H9 (cell line): ENCODE measurements at regions not wholly inside any gene's neighbourhood (a gene's known extent, or its start where the extent isn't known, plus 50 kb on each side); places are given as distances from the start of the nearest gene placed in this dataset.

ENCODE experiments used
- DNase-seq: peaks from one replicate; pipeline ENCODE4 v3.0.0-alpha.2; 2017
- H2AFZ ChIP-seq: one replicate; pipeline ENCODE4 v1.6.1; 2013; ENCODE audit warnings: mild to moderate bottlenecking, low read length, control low read depth, moderate library complexity
- H2AK5ac ChIP-seq: 2 replicates; pipeline ENCODE4 v1.6.1; 2013; ENCODE audit warnings: low read length, control low read depth, mixed read lengths; ENCODE audit not compliant: insufficient read length
- H2BK120ac ChIP-seq: one replicate; pipeline ENCODE4 v1.6.1; 2013; ENCODE audit warnings: low read depth, mild to moderate bottlenecking, low read length, control low read depth, inconsistent platforms; ENCODE audit not compliant: poor library complexity, severe bottlenecking
- H2BK12ac ChIP-seq: 2 replicates; pipeline ENCODE4 v1.6.1; 2013; ENCODE audit warnings: low read length, control low read depth, mixed read lengths, low read depth; ENCODE audit not compliant: insufficient read length
- H2BK15ac ChIP-seq: 2 replicates; pipeline ENCODE4 v1.6.1; 2013; ENCODE audit warnings: low read depth, low read length, control low read depth
- H2BK20ac ChIP-seq: one replicate; pipeline ENCODE4 v1.6.1; 2013; ENCODE audit warnings: low read depth, mild to moderate bottlenecking, low read length, control low read depth, inconsistent platforms; ENCODE audit not compliant: poor library complexity, severe bottlenecking
- H2BK5ac ChIP-seq: 2 replicates; pipeline ENCODE4 v1.6.1; 2013; ENCODE audit warnings: low read length, control low read depth, mixed read lengths; ENCODE audit not compliant: insufficient read length
- H3K14ac ChIP-seq: 2 replicates; pipeline ENCODE4 v1.6.1; 2013; ENCODE audit warnings: low read length, control low read depth; ENCODE audit not compliant: insufficient read depth
- H3K18ac ChIP-seq: 2 replicates; pipeline ENCODE4 v1.6.1; 2013; ENCODE audit warnings: low read depth, mild to moderate bottlenecking, mixed read lengths, low read length, control low read depth; ENCODE audit not compliant: insufficient read length
- H3K23ac ChIP-seq: 2 replicates; pipeline ENCODE4 v1.6.1; 2013; ENCODE audit warnings: low read length, control low read depth, mixed read lengths, low read depth; ENCODE audit not compliant: insufficient read length
- H3K23me2 ChIP-seq: 2 replicates; pipeline ENCODE4 v1.6.1; 2013; ENCODE audit warnings: low read depth, mild to moderate bottlenecking, mixed read lengths, low read length, control low read depth; ENCODE audit not compliant: insufficient read length, poor library complexity, severe bottlenecking
- H3K27ac ChIP-seq: 2 replicates; pipeline ENCODE4 v1.5.1; 2013; ENCODE audit warnings: low read length, control low read depth, mixed read lengths, low read depth; ENCODE audit not compliant: insufficient read length
- H3K27me3 ChIP-seq: 2 replicates; pipeline ENCODE4 v1.6.1; 2013; ENCODE audit warnings: low read length, control low read depth, inconsistent platforms; ENCODE audit not compliant: insufficient read depth
- H3K4ac ChIP-seq: 2 replicates; pipeline ENCODE4 v1.6.1; 2013; ENCODE audit warnings: low read depth, mild to moderate bottlenecking, control low read depth, inconsistent platforms, low read length, moderate library complexity
- H3K4me1 ChIP-seq: 2 replicates; pipeline ENCODE4 v1.6.1; 2013; ENCODE audit warnings: low read length, control low read depth, inconsistent platforms; ENCODE audit not compliant: insufficient read depth
- H3K4me2 ChIP-seq: 2 replicates; pipeline ENCODE4 v1.6.1; 2013; ENCODE audit warnings: low read length, control low read depth, mixed read lengths; ENCODE audit not compliant: insufficient read length, insufficient read depth
- H3K56ac ChIP-seq: 2 replicates; pipeline ENCODE4 v1.6.1; 2013; ENCODE audit warnings: low read depth, mild to moderate bottlenecking, mixed read lengths, low read length, control low read depth; ENCODE audit not compliant: insufficient read length
- H3K79me1 ChIP-seq: 2 replicates; pipeline ENCODE4 v1.6.1; 2013; ENCODE audit warnings: low read depth, mild to moderate bottlenecking, moderate library complexity, low read length, control low read depth, inconsistent platforms; ENCODE audit not compliant: insufficient read depth, poor library complexity, severe bottlenecking
- H3K79me2 ChIP-seq: 2 replicates; pipeline ENCODE4 v1.6.1; 2013; ENCODE audit warnings: low read length, control low read depth, inconsistent platforms; ENCODE audit not compliant: insufficient read depth
- H3K9ac ChIP-seq: 2 replicates; pipeline ENCODE4 v1.6.1; 2013; ENCODE audit warnings: low read length, control low read depth, mixed read lengths; ENCODE audit not compliant: insufficient read length; ENCODE audit errors: extremely low read depth
- H3K9me3 ChIP-seq: one replicate; pipeline ENCODE4 v1.6.1; 2013; ENCODE audit warnings: low read depth, low read length, inconsistent platforms; ENCODE audit not compliant: control insufficient read depth
- H3T11ph ChIP-seq: one replicate; pipeline ENCODE4 v1.6.1; 2013; ENCODE audit warnings: mild to moderate bottlenecking, low read length, control low read depth, inconsistent platforms
- H4K20me1 ChIP-seq: one replicate; pipeline ENCODE4 v1.6.1; 2013; ENCODE audit not compliant: control insufficient read depth, insufficient read length, insufficient read depth
- H4K5ac ChIP-seq: 2 replicates; pipeline ENCODE4 v1.6.1; 2013; ENCODE audit warnings: low read depth, mild to moderate bottlenecking, mixed read lengths, low read length, control low read depth; ENCODE audit not compliant: insufficient read length
- H4K8ac ChIP-seq: replicated peaks from 2 replicates; pipeline ENCODE4 v1.6.1; 2013; ENCODE audit warnings: low read length, control low read depth, mixed read lengths, low read depth; ENCODE audit not compliant: insufficient read length
- H4K91ac ChIP-seq: 2 replicates; pipeline ENCODE4 v1.6.1; 2013; ENCODE audit warnings: low read depth, mild to moderate bottlenecking, moderate library complexity, mixed read lengths, low read length, control low read depth; ENCODE audit not compliant: insufficient read length
- H3K27ac Mint-ChIP-seq, 3 experiments: 2 replicates in 2 of 3; 3 replicates in 1 of 3; pipeline ENCODE4 v1.8.0; 2020 to 2021; ENCODE audit warnings: mixed read lengths in 3 of 3, mild to moderate bottlenecking in 1 of 3, moderate library complexity in 1 of 3
- H3K27me3 Mint-ChIP-seq: 2 replicates; pipeline ENCODE4 v1.8.0; 2021; ENCODE audit warnings: low read depth, mild to moderate bottlenecking, moderate library complexity, mixed read lengths
- H3K36me3 Mint-ChIP-seq, 3 experiments: 2 replicates in 2 of 3; 3 replicates in 1 of 3; pipeline ENCODE4 v1.8.0; 2020 to 2021; ENCODE audit warnings: low read depth in 3 of 3, mixed read lengths in 3 of 3; ENCODE audit not compliant: insufficient read depth in 1 of 3
- H3K4me1 Mint-ChIP-seq, 2 experiments: 2 replicates each; pipeline ENCODE4 v1.8.0; 2020; ENCODE audit warnings: mixed read lengths in 2 of 2
- H3K4me3 Mint-ChIP-seq, 2 experiments: 2 replicates in 1 of 2; 3 replicates in 1 of 2; pipeline ENCODE4 v1.8.0; 2020 to 2021; ENCODE audit warnings: mild to moderate bottlenecking in 2 of 2, mixed read lengths in 2 of 2, moderate library complexity in 1 of 2
- H3K9me3 Mint-ChIP-seq, 2 experiments: 2 replicates in 1 of 2; 3 replicates in 1 of 2; pipeline ENCODE4 v1.8.0; 2020; ENCODE audit warnings: mild to moderate bottlenecking in 2 of 2, mixed read lengths in 2 of 2, moderate library complexity in 1 of 2
- CTCF ChIP-seq: fragments of 200-600 bp; sonication (generic); conservative IDR thresholded peaks from 3 replicates; pipeline ENCODE4 v1.8.0; 2021; ENCODE audit warnings: antibody characterized with exemption, mild to moderate bottlenecking
- WGBS: extraction: QIAGEN DNeasy Blood & Tissue Kit; methylation state at CpG from one replicate; pipeline ENCODE4 v1.1.7; 2013; ENCODE audit warnings: missing lambda C conversion rate, low lambda C conversion rate, mixed read lengths; ENCODE audit not compliant: insufficient read length; ENCODE audit errors: extremely low coverage; 5-methylcytosine and 5-hydroxymethylcytosine counted together

GRCh38 chr10:129101232-129101980 is 365.6 kb upstream of the MGMT start:
- no peak overlapping the region for H2BK15ac ChIP-seq
- TF ChIP-seq CTCF, result no peak
- no peaks in the 10 kb centered on the region for H3K79me2 ChIP-seq
- H3K36me3 Mint-ChIP-seq, result peaks cover 0 to 2% (median 0%) of the 10 kb centered on the region in 3 experiments; a peak in 2 of 7 replicates
- no peaks in the 10 kb centered on the region for H3K4me1 ChIP-seq
- peaks cover 2 to 3% of the 10 kb centered on the region in 2 experiments; a peak in 2 of 4 replicates for H3K4me1 Mint-ChIP-seq
- H3K4ac ChIP-seq, result no peak overlapping the region
- H3K56ac ChIP-seq, result no peak overlapping the region
- WGBS, result no CpG with 5 or more reads among the region's 10 CpGs
- no peak overlapping the region for H3K14ac ChIP-seq
- H3K27me3 Mint-ChIP-seq, result peaks cover 2% of the 10 kb centered on the region; the same call in 1 of the 2 replicates
- H3K27ac ChIP-seq, result no peak overlapping the region
- no peak overlapping the region for H2BK20ac ChIP-seq
- no peaks in the 10 kb centered on the region for H3K79me1 ChIP-seq
- H4K20me1 ChIP-seq, result no peaks in the 10 kb centered on the region
- no peak overlapping the region for H2AFZ ChIP-seq
- no peak overlapping the region for H3T11ph ChIP-seq
- no peak for DNase-seq
- no peak overlapping the region for H2BK5ac ChIP-seq
- no peak overlapping the region for H3K27ac Mint-ChIP-seq
- no peak overlapping the region for H3K18ac ChIP-seq
- H3K9ac ChIP-seq, result no peak overlapping the region
- H3K9me3 Mint-ChIP-seq, result no peaks in the 10 kb centered on the region; a peak in 1 of 5 replicates
- H3K23ac ChIP-seq, result no peak overlapping the region
- H3K27me3 ChIP-seq, result no peaks in the 10 kb centered on the region
- no peak overlapping the region for H2BK120ac ChIP-seq
- H2AK5ac ChIP-seq, result no peak overlapping the region
- H4K8ac ChIP-seq, result no peak overlapping the region
- H3K9me3 ChIP-seq, result no peaks in the 10 kb centered on the region
- H3K4me2 ChIP-seq, result no peak overlapping the region
- H4K5ac ChIP-seq, result no peak overlapping the region
- H2BK12ac ChIP-seq, result no peak overlapping the region
- H4K91ac ChIP-seq, result no peak overlapping the region
- H3K4me3 Mint-ChIP-seq, result no peak overlapping the region
- peaks cover 2% of the 10 kb centered on the region for H3K23me2 ChIP-seq
